ENCODE measurements at regions not wholly inside any gene's neighbourhood (a gene's known extent, or its start where the extent isn't known, plus 50 kb on each side); places are given as distances from the start of the nearest gene placed in this dataset.

- no peaks in the 10 kb centered on the region for H3K4me1 ChIP-seq (ENCODE audit: control insufficient read depth in 1 of 2, low read depth in 2 of 2)
- no peaks in the 10 kb centered on the region for H3K27me3 ChIP-seq (replicated peaks; ENCODE audit: insufficient read depth)
- no peaks in the 10 kb centered on the region for H3K36me3 ChIP-seq
- DNase-seq (ENCODE audit: low spot score): no peak
- no peak for ATAC-seq (ENCODE audit: insufficient number of reproducible peaks, low FRiP score, low read depth)
- H3K9me3 ChIP-seq: no peaks in the 10 kb centered on the region
- no peak overlapping the region for H3K27ac ChIP-seq
- H3K4me3 ChIP-seq: no peak overlapping the region
- TF ChIP-seq CTCF (IDR thresholded peaks at IDR 0.05): no peak
These were observed 174.3 kb downstream of the SOX2 start for GRCh38 chr3:181885868-181886630.

- Histone ChIP-seq H3K27me3 (replicated peaks; ENCODE audit: insufficient read depth) (no peaks in the 10 kb centered on the region), H3K36me3 (no peaks in the 10 kb centered on the region), H3K9me3 (no peaks in the 10 kb centered on the region), H3K4me3 (no peak overlapping the region), H3K27ac (no peak overlapping the region), H3K4me1 (ENCODE audit: control insufficient read depth in 1 of 2, low read depth in 2 of 2) (no peaks in the 10 kb centered on the region)
- no peak for TF ChIP-seq CTCF (IDR thresholded peaks at IDR 0.05)
- DNase-seq (ENCODE audit: low spot score) (no peak), ATAC-seq (ENCODE audit: insufficient number of reproducible peaks, low FRiP score, low read depth) (no peak)
These were observed 175.0 kb downstream of the SOX2 start for GRCh38 chr3:181886676-181887075.

- no peak for TF ChIP-seq CTCF (IDR thresholded peaks at IDR 0.05)
- ATAC-seq (ENCODE audit: insufficient number of reproducible peaks, low FRiP score, low read depth): no peak
- Histone ChIP-seq H3K9me3 (no peaks in the 10 kb centered on the region), H3K36me3 (no peaks in the 10 kb centered on the region), H3K27ac (no peak overlapping the region), H3K4me3 (no peak overlapping the region), H3K27me3 (replicated peaks; ENCODE audit: insufficient read depth) (no peaks in the 10 kb centered on the region), H3K4me1 (ENCODE audit: control insufficient read depth in 1 of 2, low read depth in 2 of 2) (no peaks in the 10 kb centered on the region)
- no peak for DNase-seq (ENCODE audit: low spot score)
These were observed 176.0 kb downstream of the SOX2 start for GRCh38 chr3:181887685-181888084.

GRCh38 chr3:181888234-181888633 lies 176.5 kb downstream of the SOX2 start:
- ATAC-seq (ENCODE audit: insufficient number of reproducible peaks, low FRiP score, low read depth) (no peak), DNase-seq (ENCODE audit: low spot score) (no peak)
- H3K9me3 ChIP-seq: no peaks in the 10 kb centered on the region
- H3K4me3 ChIP-seq: no peak overlapping the region
- H3K4me1 ChIP-seq (ENCODE audit: control insufficient read depth in 1 of 2, low read depth in 2 of 2): no peaks in the 10 kb centered on the region
- TF ChIP-seq CTCF (IDR thresholded peaks at IDR 0.05): no peak
- no peak overlapping the region for H3K27ac ChIP-seq
- H3K36me3 ChIP-seq: no peaks in the 10 kb centered on the region
- no peaks in the 10 kb centered on the region for H3K27me3 ChIP-seq (replicated peaks; ENCODE audit: insufficient read depth)

GRCh38 chr3:181892848-181893247 lies 181.1 kb downstream of the SOX2 start:
- H3K27ac ChIP-seq: no peak overlapping the region
- H3K36me3 ChIP-seq: no peaks in the 10 kb centered on the region
- no peak for TF ChIP-seq CTCF (IDR thresholded peaks at IDR 0.05)
- H3K27me3 ChIP-seq (replicated peaks; ENCODE audit: insufficient read depth): no peaks in the 10 kb centered on the region
- ATAC-seq (ENCODE audit: insufficient number of reproducible peaks, low FRiP score, low read depth): no peak
- no peak overlapping the region for H3K4me3 ChIP-seq
- DNase-seq (ENCODE audit: low spot score): no peak
- no peaks in the 10 kb centered on the region for H3K9me3 ChIP-seq
- H3K4me1 ChIP-seq (ENCODE audit: control insufficient read depth in 1 of 2, low read depth in 2 of 2): no peaks in the 10 kb centered on the region
